Activated CD4-positive, alpha-beta T cell treated with anti-CD3 and anti-CD28 coated beads for 4 hours (primary cell): ENCODE measurements at regions not wholly inside any gene's neighbourhood (a gene's known extent, or its start where the extent isn't known, plus 50 kb on each side); places are given as distances from the start of the nearest gene placed in this dataset.

Experiments used
- DNase-seq, 2 donors: peaks; one replicate each; pipeline ENCODE4 v3.0.0-alpha.2; 2020

- DNase-seq = no peak
Observed at GRCh38 chr3:187977659-187978058, 176.3 kb upstream of the LPP start.

- DNase-seq = peak in 1 of 2 donors; percentile 14
Observed at GRCh38 chr3:187978433-187979011, 175.4 kb upstream of the LPP start.

- peak; percentile 12 to 27 for DNase-seq
Observed at GRCh38 chr3:187979564-187979963, 174.4 kb upstream of the LPP start.

- no peak for DNase-seq
Observed at GRCh38 chr3:187980861-187981260, 173.1 kb upstream of the LPP start.

- DNase-seq = no peak
Observed at GRCh38 chr3:187982142-187982541, 171.8 kb upstream of the LPP start.

GRCh38 chr3:187983484-187984124, 170.4 kb upstream of the LPP start:
- no peak for DNase-seq

GRCh38 chr3:187985647-187986046, 168.3 kb upstream of the LPP start:
- no peak for DNase-seq

GRCh38 chr3:187986514-187986934, 167.4 kb upstream of the LPP start:
- DNase-seq = peak; percentile 59 to 62

- no peak for DNase-seq
Observed at GRCh38 chr3:187987187-187987586, 166.8 kb upstream of the LPP start.

- DNase-seq = peak; percentile 67 to 75
Observed at GRCh38 chr3:187987924-187988323, 166.0 kb upstream of the LPP start.

- DNase-seq = no peak
Observed at GRCh38 chr3:187989575-187990153, 164.3 kb upstream of the LPP start.

GRCh38 chr3:187992609-187993008, 161.3 kb upstream of the LPP start:
- no peak for DNase-seq

GRCh38 chr3:187994221-187995042, 159.5 kb upstream of the LPP start:
- DNase-seq = peak; percentile 28 to 42

- DNase-seq = no peak
Observed at GRCh38 chr3:187995043-187995400, 158.9 kb upstream of the LPP start.

- no peak for DNase-seq
Observed at GRCh38 chr3:187995667-187996066, 158.3 kb upstream of the LPP start.

GRCh38 chr3:187996609-187997008, 157.3 kb upstream of the LPP start:
- DNase-seq = no peak

GRCh38 chr3:187997490-187997889, 156.5 kb upstream of the LPP start:
- DNase-seq = no peak

GRCh38 chr3:187997946-187998561, 155.9 kb upstream of the LPP start:
- DNase-seq = no peak

- DNase-seq = no peak
Observed at GRCh38 chr3:187998611-187999010, 155.3 kb upstream of the LPP start.

- peak; percentile 41 to 50 for DNase-seq
Observed at GRCh38 chr3:187999821-188000220, 154.1 kb upstream of the LPP start.

GRCh38 chr3:188000361-188000861, 153.5 kb upstream of the LPP start:
- peak; percentile 21 to 22 for DNase-seq

GRCh38 chr3:188001093-188001492, 152.9 kb upstream of the LPP start:
- no peak for DNase-seq

- DNase-seq = no peak
Observed at GRCh38 chr3:188001926-188002325, 152.0 kb upstream of the LPP start.
